ENCODE measurements at regions not wholly inside any gene's neighbourhood (a gene's known extent, or its start where the extent isn't known, plus 50 kb on each side); places are given as distances from the start of the nearest gene placed in this dataset.

GRCh38 chr4:152224223-152224622 lies 311.7 kb downstream of the FBXW7 start:
- peaks cover 13% of the 10 kb centered on the region for H3K4me1 ChIP-seq (ENCODE audit: insufficient read depth)
- H3K79me2 ChIP-seq = no peaks in the 10 kb centered on the region
- no peak overlapping the region for H3K4me2 ChIP-seq
- no peaks in the 10 kb centered on the region for H3K9me2 ChIP-seq (replicated peaks; ENCODE audit: insufficient read depth)
- DNase-seq (ENCODE audit: low spot score) = no peak
- no peaks in the 10 kb centered on the region for H3K27me3 ChIP-seq
- H4K20me1 ChIP-seq (ENCODE audit: insufficient read depth, poor library complexity, severe bottlenecking) = no peaks in the 10 kb centered on the region
- TF ChIP-seq EZH2phosphoT487 (IDR thresholded peaks at IDR 0.05; ENCODE audit: low read depth, severe bottlenecking, unreplicated experiment) = no peak
- TF ChIP-seq EZH2 (IDR thresholded peaks at IDR 0.05; ENCODE audit: borderline replicate concordance) = no peak
- TF ChIP-seq CTCF (IDR thresholded peaks at IDR 0.05; ENCODE audit: poor library complexity) = no peak
- no peak overlapping the region for H3K4me3 ChIP-seq
- H3K9me3 ChIP-seq (ENCODE audit: low read depth) = no peaks in the 10 kb centered on the region
- H3K27ac ChIP-seq = peak overlapping the region; percentile 85
- WGBS (ENCODE audit: low lambda C conversion rate, missing lambda C conversion rate) = 79% methylated on average over 7 of the region's 8 CpGs
- peak overlapping the region; percentile 37 for H2AFZ ChIP-seq
- no peaks in the 10 kb centered on the region for H3K36me3 ChIP-seq (replicated peaks; ENCODE audit: insufficient read depth, low read depth)

- no peak overlapping the region for H3K4me3 ChIP-seq
- TF ChIP-seq CTCF (IDR thresholded peaks at IDR 0.05; ENCODE audit: poor library complexity) (no peak), EZH2 (IDR thresholded peaks at IDR 0.05; ENCODE audit: borderline replicate concordance) (no peak), EZH2phosphoT487 (IDR thresholded peaks at IDR 0.05; ENCODE audit: low read depth, severe bottlenecking, unreplicated experiment) (no peak)
These were observed 312.3 kb downstream of the FBXW7 start for GRCh38 chr4:152223600-152223999.

GRCh38 chr4:152221816-152222516 lies 313.9 kb downstream of the FBXW7 start:
- no peak overlapping the region for H2AFZ ChIP-seq
- no peak overlapping the region for H3K27ac ChIP-seq
- H4K20me1 ChIP-seq (ENCODE audit: insufficient read depth, poor library complexity, severe bottlenecking) = no peaks in the 10 kb centered on the region
- H3K9me3 ChIP-seq (ENCODE audit: low read depth) = no peaks in the 10 kb centered on the region
- H3K4me2 ChIP-seq = no peak overlapping the region
- no peak overlapping the region for H3K4me3 ChIP-seq
- H3K9me2 ChIP-seq (replicated peaks; ENCODE audit: insufficient read depth) = no peaks in the 10 kb centered on the region
- peaks cover 13% of the 10 kb centered on the region for H3K4me1 ChIP-seq (ENCODE audit: insufficient read depth)
- no peak for DNase-seq (ENCODE audit: low spot score)
- WGBS (ENCODE audit: low lambda C conversion rate, missing lambda C conversion rate) = 88% methylated on average over 10 of the region's 10 CpGs
- TF ChIP-seq EZH2 (IDR thresholded peaks at IDR 0.05; ENCODE audit: borderline replicate concordance) = no peak
- TF ChIP-seq EZH2phosphoT487 (IDR thresholded peaks at IDR 0.05; ENCODE audit: low read depth, severe bottlenecking, unreplicated experiment) = no peak
- H3K79me2 ChIP-seq = no peaks in the 10 kb centered on the region
- no peaks in the 10 kb centered on the region for H3K36me3 ChIP-seq (replicated peaks; ENCODE audit: insufficient read depth, low read depth)
- no peaks in the 10 kb centered on the region for H3K27me3 ChIP-seq

More at GRCh38 chr4:152223600-152223999, 312.3 kb downstream of the FBXW7 start:
- Histone ChIP-seq H2AFZ (no peak overlapping the region), H3K79me2 (no peaks in the 10 kb centered on the region), H3K27ac (peak overlapping the region; percentile 85), H3K9me3 (ENCODE audit: low read depth) (no peaks in the 10 kb centered on the region), H3K4me2 (no peak overlapping the region), H3K4me1 (ENCODE audit: insufficient read depth) (peaks cover 13% of the 10 kb centered on the region), H3K27me3 (no peaks in the 10 kb centered on the region), H3K9me2 (replicated peaks; ENCODE audit: insufficient read depth) (no peaks in the 10 kb centered on the region), H4K20me1 (ENCODE audit: insufficient read depth, poor library complexity, severe bottlenecking) (no peaks in the 10 kb centered on the region), H3K36me3 (replicated peaks; ENCODE audit: insufficient read depth, low read depth) (no peaks in the 10 kb centered on the region)
- 84% methylated on average over 4 of the region's 4 CpGs for WGBS (ENCODE audit: low lambda C conversion rate, missing lambda C conversion rate)
- no peak for DNase-seq (ENCODE audit: low spot score)

- WGBS (ENCODE audit: low lambda C conversion rate, missing lambda C conversion rate) = 70% methylated on average over 2 of the region's 2 CpGs
- Histone ChIP-seq H3K4me2 (no peak overlapping the region), H3K4me3 (no peak overlapping the region), H3K27ac (no peak overlapping the region), H3K4me1 (ENCODE audit: insufficient read depth) (peaks cover 13% of the 10 kb centered on the region), H3K79me2 (no peaks in the 10 kb centered on the region), H3K36me3 (replicated peaks; ENCODE audit: insufficient read depth, low read depth) (no peaks in the 10 kb centered on the region), H3K27me3 (no peaks in the 10 kb centered on the region), H2AFZ (no peak overlapping the region), H4K20me1 (ENCODE audit: insufficient read depth, poor library complexity, severe bottlenecking) (no peaks in the 10 kb centered on the region), H3K9me2 (replicated peaks; ENCODE audit: insufficient read depth) (no peaks in the 10 kb centered on the region), H3K9me3 (ENCODE audit: low read depth) (no peaks in the 10 kb centered on the region)
- DNase-seq (ENCODE audit: low spot score) = no peak
- no peak for TF ChIP-seq EZH2 (IDR thresholded peaks at IDR 0.05; ENCODE audit: borderline replicate concordance)
These were observed 315.7 kb downstream of the FBXW7 start for GRCh38 chr4:152220201-152220666.

Data from hepatocyte (in vitro differentiated cells).